SH-SY5Y (cell line): ENCODE measurements at regions not wholly inside any gene's neighbourhood (a gene's known extent, or its start where the extent isn't known, plus 50 kb on each side); places are given as distances from the start of the nearest gene placed in this dataset.

Experiments
- GATA2 ChIP-seq: IDR thresholded peaks from 2 replicates; pipeline ENCODE4 v1.6.1; 2011; ENCODE audit warnings: mild to moderate bottlenecking, low read depth, low read length
- GATA3 ChIP-seq: IDR thresholded peaks from 2 replicates; pipeline ENCODE4 v1.6.1; 2011; ENCODE audit warnings: low read depth, mild to moderate bottlenecking, low read length, moderate library complexity

DNA sequence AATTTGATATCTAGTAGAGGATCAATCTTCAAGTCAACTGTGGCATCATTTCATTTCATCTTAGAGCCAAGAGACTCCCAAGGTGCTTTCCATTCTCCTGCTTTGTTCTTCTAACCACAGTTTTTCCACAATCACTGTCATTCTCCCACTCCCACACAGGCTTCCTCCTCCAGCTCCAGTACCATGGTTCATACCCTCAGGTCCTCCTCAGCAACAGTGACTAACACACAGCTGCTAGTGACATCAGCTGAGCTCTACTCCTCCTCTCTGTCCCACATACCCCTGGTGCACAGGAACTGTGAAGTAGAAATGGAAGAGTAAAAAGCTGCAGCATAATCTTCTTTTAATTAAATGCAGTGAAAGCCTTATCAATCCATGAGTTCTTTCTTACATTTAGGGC, 200.2 kb upstream of the DPH6 start:
- TF ChIP-seq GATA2 (no peak), GATA3 (no peak)
